ENCODE measurements at regions not wholly inside any gene's neighbourhood (a gene's known extent, or its start where the extent isn't known, plus 50 kb on each side); places are given as distances from the start of the nearest gene placed in this dataset.

DNA sequence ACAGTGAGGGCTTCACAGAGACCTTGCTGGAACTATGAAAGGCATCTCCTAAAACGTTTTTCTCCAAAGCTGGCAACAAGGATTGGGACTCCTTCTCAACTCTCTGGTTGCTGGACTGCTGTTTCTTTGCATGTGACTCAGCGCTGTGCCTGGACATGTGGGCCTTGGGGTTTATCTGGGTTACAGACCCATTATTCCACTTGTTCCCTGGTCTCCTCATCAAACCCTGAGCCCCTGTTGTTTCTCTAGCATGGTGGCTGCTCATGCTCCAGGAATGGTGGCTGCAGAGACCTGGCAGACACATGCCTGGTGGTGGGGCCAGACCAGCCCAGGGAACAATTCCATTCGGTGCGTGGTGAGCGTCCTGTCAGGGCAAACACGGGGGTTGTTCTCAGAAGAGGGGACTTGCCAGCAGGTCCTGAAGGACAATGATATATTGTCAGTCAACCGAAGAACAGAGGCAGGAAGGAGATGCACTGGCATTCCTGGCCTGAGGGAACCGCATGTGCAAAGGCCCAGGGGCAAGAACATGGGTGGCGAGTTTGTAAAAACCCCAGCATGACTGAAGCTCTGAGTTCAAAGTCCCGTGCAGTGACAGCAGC lies 320.1 kb upstream of the RTL1 start:
- H3K27me3 ChIP-seq, result peaks cover 0 to 20% (median 5%) of the 10 kb centered on the region in 7 donors
- ATAC-seq, result no peak
- 83% methylated on average over 10 of the region's 10 CpGs for whole genome bisulfite sequencing, 2 donors
- H3K4me1 ChIP-seq, result no peaks in the 10 kb centered on the region
- TF ChIP-seq, protein P1, sequence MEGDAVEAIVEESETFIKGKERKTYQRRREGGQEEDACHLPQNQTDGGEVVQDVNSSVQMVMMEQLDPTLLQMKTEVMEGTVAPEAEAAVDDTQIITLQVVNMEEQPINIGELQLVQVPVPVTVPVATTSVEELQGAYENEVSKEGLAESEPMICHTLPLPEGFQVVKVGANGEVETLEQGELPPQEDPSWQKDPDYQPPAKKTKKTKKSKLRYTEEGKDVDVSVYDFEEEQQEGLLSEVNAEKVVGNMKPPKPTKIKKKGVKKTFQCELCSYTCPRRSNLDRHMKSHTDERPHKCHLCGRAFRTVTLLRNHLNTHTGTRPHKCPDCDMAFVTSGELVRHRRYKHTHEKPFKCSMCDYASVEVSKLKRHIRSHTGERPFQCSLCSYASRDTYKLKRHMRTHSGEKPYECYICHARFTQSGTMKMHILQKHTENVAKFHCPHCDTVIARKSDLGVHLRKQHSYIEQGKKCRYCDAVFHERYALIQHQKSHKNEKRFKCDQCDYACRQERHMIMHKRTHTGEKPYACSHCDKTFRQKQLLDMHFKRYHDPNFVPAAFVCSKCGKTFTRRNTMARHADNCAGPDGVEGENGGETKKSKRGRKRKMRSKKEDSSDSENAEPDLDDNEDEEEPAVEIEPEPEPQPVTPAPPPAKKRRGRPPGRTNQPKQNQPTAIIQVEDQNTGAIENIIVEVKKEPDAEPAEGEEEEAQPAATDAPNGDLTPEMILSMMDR (IDR thresholded peaks at IDR 0.05), result no peak
- intact Hi-C loops (cut with DNase I), result no loop called here
- H3K27ac ChIP-seq, result no peak overlapping the region
- peaks cover 0 to 7% (median 0%) of the 10 kb centered on the region in 11 donors for H3K9me3 ChIP-seq
- DNase-seq, result no peak
- no peak overlapping the region for H3K4me3 ChIP-seq
- no peaks in the 10 kb centered on the region for H3K36me3 ChIP-seq

GRCh38 chr14:101224356-101225156 lies 321.0 kb upstream of the RTL1 start:
- intact Hi-C loops (cut with DNase I), result no loop called here
- no peak overlapping the region for H3K4me3 ChIP-seq
- TF ChIP-seq, protein P1 (IDR thresholded peaks at IDR 0.05), result no peak
- 68 to 69% methylated on average over 22 of the region's 22 CpGs for WGBS, 2 donors
- peaks cover 0 to 20% (median 5%) of the 10 kb centered on the region in 7 donors for H3K27me3 ChIP-seq
- peaks cover 0 to 7% (median 0%) of the 10 kb centered on the region in 11 donors for H3K9me3 ChIP-seq
- no peaks in the 10 kb centered on the region for H3K4me1 ChIP-seq
- no peak overlapping the region for H3K27ac ChIP-seq
- H3K36me3 ChIP-seq, result no peaks in the 10 kb centered on the region
- DNase-seq (no peak), ATAC-seq (no peak)

GRCh38 chr14:101225157-101226152 lies 321.9 kb upstream of the RTL1 start:
- H3K27me3 ChIP-seq, result peaks cover 0 to 17% (median 4%) of the 10 kb centered on the region in 7 donors
- WGBS, 2 donors, result 61 to 63% methylated on average over 28 of the region's 28 CpGs

More at GRCh38 chr14:101225157-101226152, 321.9 kb upstream of the RTL1 start:
- Histone ChIP-seq H3K36me3 (no peaks in the 10 kb centered on the region), H3K4me3 (no peak overlapping the region), H3K4me1 (no peaks in the 10 kb centered on the region), H3K9me3 (peaks cover 0 to 7% (median 0%) of the 10 kb centered on the region in 11 donors), H3K27ac (no peak overlapping the region)
- DNase-seq (no peak), ATAC-seq (no peak)
- TF ChIP-seq, protein P1 (IDR thresholded peaks at IDR 0.05), result no peak
- intact Hi-C loops (cut with DNase I), result no loop called here
